ENCODE measurements at regions not wholly inside any gene's neighbourhood (a gene's known extent, or its start where the extent isn't known, plus 50 kb on each side); places are given as distances from the start of the nearest gene placed in this dataset.

DNA sequence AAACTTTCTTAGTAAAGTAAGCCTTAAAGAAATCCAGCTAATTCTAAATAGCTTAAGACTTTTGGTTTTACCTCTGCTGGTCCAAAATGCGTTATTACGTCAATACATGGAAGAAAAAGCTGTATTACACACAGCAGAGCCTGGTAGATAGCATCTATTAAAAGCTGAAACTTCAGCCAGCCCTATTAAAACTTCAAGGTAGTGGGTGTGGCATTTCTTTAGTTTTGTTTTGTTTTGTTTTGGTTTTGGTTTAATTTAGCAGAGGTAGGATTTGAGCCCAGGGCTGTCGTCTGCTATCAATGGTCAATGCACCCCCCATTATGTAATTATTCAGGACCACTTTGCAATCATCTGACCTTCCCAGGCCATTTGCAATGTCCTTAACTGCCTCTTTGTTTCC, 318.4 kb upstream of the MAF start:
- Mint-ChIP-seq H3K36me3 (ENCODE audit: low read depth) (no peaks in the 10 kb centered on the region), H3K9me3 (ENCODE audit: low read depth) (no peaks in the 10 kb centered on the region), H3K27me3 (ENCODE audit: low read depth) (no peaks in the 10 kb centered on the region), H3K4me3 (ENCODE audit: unreplicated experiment) (no peak overlapping the region), H3K4me1 (ENCODE audit: low read depth) (peaks cover 4% of the 10 kb centered on the region), H3K27ac (ENCODE audit: unreplicated experiment) (no peak overlapping the region)
- TF ChIP-seq, protein P1, sequence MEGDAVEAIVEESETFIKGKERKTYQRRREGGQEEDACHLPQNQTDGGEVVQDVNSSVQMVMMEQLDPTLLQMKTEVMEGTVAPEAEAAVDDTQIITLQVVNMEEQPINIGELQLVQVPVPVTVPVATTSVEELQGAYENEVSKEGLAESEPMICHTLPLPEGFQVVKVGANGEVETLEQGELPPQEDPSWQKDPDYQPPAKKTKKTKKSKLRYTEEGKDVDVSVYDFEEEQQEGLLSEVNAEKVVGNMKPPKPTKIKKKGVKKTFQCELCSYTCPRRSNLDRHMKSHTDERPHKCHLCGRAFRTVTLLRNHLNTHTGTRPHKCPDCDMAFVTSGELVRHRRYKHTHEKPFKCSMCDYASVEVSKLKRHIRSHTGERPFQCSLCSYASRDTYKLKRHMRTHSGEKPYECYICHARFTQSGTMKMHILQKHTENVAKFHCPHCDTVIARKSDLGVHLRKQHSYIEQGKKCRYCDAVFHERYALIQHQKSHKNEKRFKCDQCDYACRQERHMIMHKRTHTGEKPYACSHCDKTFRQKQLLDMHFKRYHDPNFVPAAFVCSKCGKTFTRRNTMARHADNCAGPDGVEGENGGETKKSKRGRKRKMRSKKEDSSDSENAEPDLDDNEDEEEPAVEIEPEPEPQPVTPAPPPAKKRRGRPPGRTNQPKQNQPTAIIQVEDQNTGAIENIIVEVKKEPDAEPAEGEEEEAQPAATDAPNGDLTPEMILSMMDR (IDR thresholded peaks at IDR 0.05): no peak
- DNase-seq (ENCODE audit: low spot score): no peak

- Mint-ChIP-seq H3K27ac (ENCODE audit: unreplicated experiment) (no peak overlapping the region), H3K4me1 (ENCODE audit: low read depth) (peaks cover 4% of the 10 kb centered on the region), H3K4me3 (ENCODE audit: unreplicated experiment) (no peak overlapping the region), H3K36me3 (ENCODE audit: low read depth) (no peaks in the 10 kb centered on the region), H3K27me3 (ENCODE audit: low read depth) (peaks cover 3% of the 10 kb centered on the region), H3K9me3 (ENCODE audit: low read depth) (no peaks in the 10 kb centered on the region)
- TF ChIP-seq, protein P1 (IDR thresholded peaks at IDR 0.05): no peak
- no peak for DNase-seq (ENCODE audit: low spot score)
These were observed 315.2 kb upstream of the MAF start for GRCh38 chr16:79915761-79916160.

GRCh38 chr16:79914961-79915720, 314.6 kb upstream of the MAF start:
- Mint-ChIP-seq H3K36me3 (ENCODE audit: low read depth) (no peaks in the 10 kb centered on the region), H3K4me3 (ENCODE audit: unreplicated experiment) (no peak overlapping the region), H3K4me1 (ENCODE audit: low read depth) (peaks cover 4% of the 10 kb centered on the region), H3K27me3 (ENCODE audit: low read depth) (peaks cover 3% of the 10 kb centered on the region), H3K27ac (ENCODE audit: unreplicated experiment) (no peak overlapping the region), H3K9me3 (ENCODE audit: low read depth) (no peaks in the 10 kb centered on the region)
- no peak for DNase-seq (ENCODE audit: low spot score)
- TF ChIP-seq, protein P1 (IDR thresholded peaks at IDR 0.05): no peak

DNA sequence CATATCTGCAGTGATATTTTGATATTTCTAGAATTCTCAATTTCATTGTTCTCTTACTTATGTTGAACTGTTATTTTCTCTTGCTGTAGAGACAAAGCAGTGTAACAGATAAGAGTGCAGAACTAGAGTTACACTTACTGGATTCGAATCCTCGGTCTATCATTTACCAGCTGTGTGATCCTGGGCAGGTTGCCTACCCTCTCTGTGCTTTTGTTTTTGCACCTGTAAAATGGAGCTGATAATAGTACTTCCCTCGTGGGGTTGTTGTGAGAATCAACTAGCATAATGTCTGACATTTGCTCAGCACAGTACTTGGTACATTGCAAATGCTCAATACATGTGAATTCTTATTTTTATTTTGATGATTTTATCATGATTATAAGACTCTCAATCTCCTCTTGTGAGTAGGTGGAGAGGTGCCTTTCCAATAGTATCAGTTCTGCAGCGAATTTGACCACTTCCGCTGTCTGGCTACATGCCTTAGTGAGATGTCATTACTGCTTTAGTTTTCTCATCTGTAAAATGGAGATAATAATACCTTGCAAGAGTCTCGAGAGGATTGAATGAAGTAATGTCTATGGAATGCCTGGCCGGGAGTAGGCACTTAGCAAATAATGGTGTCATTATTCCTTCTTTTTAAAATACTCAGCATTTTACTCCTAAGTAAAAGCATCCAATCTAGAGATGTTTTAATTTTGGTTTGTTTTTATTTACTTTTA, 312.2 kb upstream of the MAF start:
- Mint-ChIP-seq H3K4me3 (ENCODE audit: unreplicated experiment) (no peak overlapping the region), H3K4me1 (ENCODE audit: low read depth) (peaks cover 4% of the 10 kb centered on the region), H3K27me3 (ENCODE audit: low read depth) (peaks cover 3% of the 10 kb centered on the region), H3K36me3 (ENCODE audit: low read depth) (no peaks in the 10 kb centered on the region), H3K9me3 (ENCODE audit: low read depth) (no peaks in the 10 kb centered on the region), H3K27ac (ENCODE audit: unreplicated experiment) (no peak overlapping the region)
- DNase-seq (ENCODE audit: low spot score): no peak
- TF ChIP-seq, protein P1 (IDR thresholded peaks at IDR 0.05): no peak

- Mint-ChIP-seq H3K27me3 (ENCODE audit: low read depth) (peaks cover 3% of the 10 kb centered on the region), H3K4me3 (ENCODE audit: unreplicated experiment) (no peak overlapping the region), H3K27ac (ENCODE audit: unreplicated experiment) (no peak overlapping the region), H3K36me3 (ENCODE audit: low read depth) (no peaks in the 10 kb centered on the region), H3K4me1 (ENCODE audit: low read depth) (peaks cover 4% of the 10 kb centered on the region), H3K9me3 (ENCODE audit: low read depth) (no peaks in the 10 kb centered on the region)
- TF ChIP-seq, protein P1 (IDR thresholded peaks at IDR 0.05): no peak
- no peak for DNase-seq (ENCODE audit: low spot score)
These were observed 311.1 kb upstream of the MAF start for GRCh38 chr16:79911660-79912059.
